A673 (cell line): ENCODE measurements at regions not wholly inside any gene's neighbourhood (a gene's known extent, or its start where the extent isn't known, plus 50 kb on each side); places are given as distances from the start of the nearest gene placed in this dataset.

Experiments
- CTCF ChIP-seq: fragments of 300-800, 200-600 bp; sonication (generic); conservative IDR thresholded peaks from 2 replicates; pipeline ENCODE4 v1.5.1; 2017; ENCODE audit warnings: low read depth, mild to moderate bottlenecking, antibody characterized with exemption, low read length, moderate library complexity, mixed read lengths
- EZH2 ChIP-seq: fragments of 200-600 bp; sonication (generic); IDR thresholded peaks from 2 replicates; pipeline ENCODE4 v1.6.1; 2017; ENCODE audit warnings: borderline replicate concordance, low read depth, mild to moderate bottlenecking, mixed read lengths, antibody characterized with exemption, low read length; ENCODE audit not compliant: poor library complexity, severe bottlenecking

GRCh38 chr1:47555306-47555705, 117.5 kb downstream of the FOXD2 start:
- no peak for TF ChIP-seq CTCF
- no peak for TF ChIP-seq EZH2
